ENCODE measurements at regions not wholly inside any gene's neighbourhood (a gene's known extent, or its start where the extent isn't known, plus 50 kb on each side); places are given as distances from the start of the nearest gene placed in this dataset.

GRCh38 chr7:12913002-12913401, 225.6 kb downstream of the ARL4A start:
- TF ChIP-seq POLR2AphosphoS5 (IDR thresholded peaks at IDR 0.05; ENCODE audit: borderline replicate concordance, low read depth, low read length) = no peak
- no peak for TF ChIP-seq EZH2 (IDR thresholded peaks at IDR 0.05)
- no peak for TF ChIP-seq FOXP2 (optimal IDR thresholded peaks at IDR 0.05; ENCODE audit: control extremely low read depth, extremely low read length, insufficient read depth)
